ENCODE measurements at regions not wholly inside any gene's neighbourhood (a gene's known extent, or its start where the extent isn't known, plus 50 kb on each side); places are given as distances from the start of the nearest gene placed in this dataset.

DNA sequence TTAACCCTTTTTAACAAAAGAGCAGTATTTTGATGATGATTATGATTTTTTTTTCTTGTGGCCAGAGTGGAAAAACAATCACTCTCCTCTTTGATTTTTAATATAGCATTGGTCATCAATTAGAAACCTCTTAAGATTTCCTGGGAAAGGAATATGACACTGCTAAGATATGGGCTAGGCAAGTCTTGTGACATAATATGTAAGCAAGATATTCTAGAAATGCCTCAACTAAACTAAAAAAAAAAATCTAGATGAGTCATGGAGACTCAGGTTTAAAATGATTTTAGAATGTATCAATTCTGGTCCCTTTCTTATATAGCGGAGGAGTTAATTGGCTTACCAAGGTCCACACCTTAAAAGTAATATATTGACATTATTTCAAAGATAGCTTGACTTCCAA is 60.3 kb upstream of the JUN start:
- Histone ChIP-seq H3K4me1 (ENCODE audit: insufficient read depth, low read length) (peaks cover 13% of the 10 kb centered on the region), H3K79me2 (ENCODE audit: insufficient read depth, low read length) (no peaks in the 10 kb centered on the region), H2AFZ (ENCODE audit: low read depth, low read length) (no peak overlapping the region), H3K4me3 (ENCODE audit: insufficient read depth, low read depth, low read length) (no peak overlapping the region), H4K20me1 (ENCODE audit: insufficient read depth, low read length) (no peaks in the 10 kb centered on the region), H3K36me3 (ENCODE audit: insufficient read depth, low read length) (no peaks in the 10 kb centered on the region), H3K4me2 (ENCODE audit: low read length) (no peak overlapping the region), H3K27ac (ENCODE audit: low read depth, low read length) (no peak overlapping the region), H3K9me3 (ENCODE audit: insufficient read depth, low read depth, low read length) (no peaks in the 10 kb centered on the region), H3K9ac (ENCODE audit: low read length) (no peak overlapping the region), H3K27me3 (ENCODE audit: insufficient read depth, low read length) (no peaks in the 10 kb centered on the region)
- Mint-ChIP-seq H3K9me3 (ENCODE audit: unreplicated experiment) (no peaks in the 10 kb centered on the region), H3K4me3 (ENCODE audit: unreplicated experiment) (no peak overlapping the region), H3K4me1 (ENCODE audit: low read depth, unreplicated experiment) (peaks cover 9% of the 10 kb centered on the region), H3K27ac (ENCODE audit: unreplicated experiment) (no peak overlapping the region), H3K36me3 (ENCODE audit: low read depth, unreplicated experiment) (no peaks in the 10 kb centered on the region), H3K27me3 (ENCODE audit: low read depth, unreplicated experiment) (peaks cover 1% of the 10 kb centered on the region)
- FAIRE-seq (no peak), DNase-seq (ENCODE audit: low read depth) (peak; percentile 68)
- TF ChIP-seq, protein P1, sequence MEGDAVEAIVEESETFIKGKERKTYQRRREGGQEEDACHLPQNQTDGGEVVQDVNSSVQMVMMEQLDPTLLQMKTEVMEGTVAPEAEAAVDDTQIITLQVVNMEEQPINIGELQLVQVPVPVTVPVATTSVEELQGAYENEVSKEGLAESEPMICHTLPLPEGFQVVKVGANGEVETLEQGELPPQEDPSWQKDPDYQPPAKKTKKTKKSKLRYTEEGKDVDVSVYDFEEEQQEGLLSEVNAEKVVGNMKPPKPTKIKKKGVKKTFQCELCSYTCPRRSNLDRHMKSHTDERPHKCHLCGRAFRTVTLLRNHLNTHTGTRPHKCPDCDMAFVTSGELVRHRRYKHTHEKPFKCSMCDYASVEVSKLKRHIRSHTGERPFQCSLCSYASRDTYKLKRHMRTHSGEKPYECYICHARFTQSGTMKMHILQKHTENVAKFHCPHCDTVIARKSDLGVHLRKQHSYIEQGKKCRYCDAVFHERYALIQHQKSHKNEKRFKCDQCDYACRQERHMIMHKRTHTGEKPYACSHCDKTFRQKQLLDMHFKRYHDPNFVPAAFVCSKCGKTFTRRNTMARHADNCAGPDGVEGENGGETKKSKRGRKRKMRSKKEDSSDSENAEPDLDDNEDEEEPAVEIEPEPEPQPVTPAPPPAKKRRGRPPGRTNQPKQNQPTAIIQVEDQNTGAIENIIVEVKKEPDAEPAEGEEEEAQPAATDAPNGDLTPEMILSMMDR (IDR thresholded peaks at IDR 0.05; ENCODE audit: insufficient read depth, low read depth, low read length): no peak
- no peak for TF ChIP-seq EZH2 (IDR thresholded peaks at IDR 0.05; ENCODE audit: insufficient read depth, low read length)

DNA sequence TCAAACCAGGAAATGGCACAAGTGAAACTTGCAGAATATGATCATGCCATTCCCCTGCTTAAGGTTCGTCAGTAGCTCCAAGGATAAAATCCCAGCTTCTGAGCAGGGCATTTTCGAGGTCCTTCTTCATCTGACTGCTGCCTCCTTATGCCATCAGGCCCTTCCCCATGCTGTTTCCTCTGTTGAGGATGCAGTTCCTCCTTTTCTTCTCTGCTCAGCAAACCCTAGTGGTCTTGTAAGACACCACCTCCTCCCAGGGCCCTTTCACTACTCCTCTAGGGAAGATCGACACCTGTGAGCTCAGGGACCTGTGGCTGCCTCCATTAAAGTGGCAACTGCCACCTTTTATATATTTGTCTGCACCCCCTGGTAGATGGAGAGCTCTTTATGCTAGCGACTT is 62.1 kb upstream of the JUN start:
- H3K4me3 ChIP-seq (ENCODE audit: insufficient read depth, low read depth, low read length): no peak overlapping the region
- peaks cover 19% of the 10 kb centered on the region for H3K4me1 Mint-ChIP-seq (ENCODE audit: low read depth, unreplicated experiment)
- H2AFZ ChIP-seq (ENCODE audit: low read depth, low read length): no peak overlapping the region
- H3K27ac Mint-ChIP-seq (ENCODE audit: unreplicated experiment): no peak overlapping the region
- H3K9me3 ChIP-seq (ENCODE audit: insufficient read depth, low read depth, low read length): no peaks in the 10 kb centered on the region
- no peaks in the 10 kb centered on the region for H3K36me3 Mint-ChIP-seq (ENCODE audit: low read depth, unreplicated experiment)
- H3K27me3 ChIP-seq (ENCODE audit: insufficient read depth, low read length): no peaks in the 10 kb centered on the region
- DNase-seq (ENCODE audit: low read depth): no peak
- TF ChIP-seq, protein P1 (IDR thresholded peaks at IDR 0.05; ENCODE audit: insufficient read depth, low read depth, low read length): no peak
- no peak for TF ChIP-seq EZH2 (IDR thresholded peaks at IDR 0.05; ENCODE audit: insufficient read depth, low read length)
- peaks cover 23% of the 10 kb centered on the region for H3K4me1 ChIP-seq (ENCODE audit: insufficient read depth, low read length)
- FAIRE-seq: no peak
- peaks cover 1% of the 10 kb centered on the region for H3K27me3 Mint-ChIP-seq (ENCODE audit: low read depth, unreplicated experiment)
- no peak overlapping the region for H3K9ac ChIP-seq (ENCODE audit: low read length)
- no peak overlapping the region for H3K27ac ChIP-seq (ENCODE audit: low read depth, low read length)
- H3K36me3 ChIP-seq (ENCODE audit: insufficient read depth, low read length): no peaks in the 10 kb centered on the region
- no peak overlapping the region for H3K4me3 Mint-ChIP-seq (ENCODE audit: unreplicated experiment)
- no peaks in the 10 kb centered on the region for H3K79me2 ChIP-seq (ENCODE audit: insufficient read depth, low read length)
- no peak overlapping the region for H3K4me2 ChIP-seq (ENCODE audit: low read length)
- no peaks in the 10 kb centered on the region for H3K9me3 Mint-ChIP-seq (ENCODE audit: unreplicated experiment)
- no peaks in the 10 kb centered on the region for H4K20me1 ChIP-seq (ENCODE audit: insufficient read depth, low read length)

DNA sequence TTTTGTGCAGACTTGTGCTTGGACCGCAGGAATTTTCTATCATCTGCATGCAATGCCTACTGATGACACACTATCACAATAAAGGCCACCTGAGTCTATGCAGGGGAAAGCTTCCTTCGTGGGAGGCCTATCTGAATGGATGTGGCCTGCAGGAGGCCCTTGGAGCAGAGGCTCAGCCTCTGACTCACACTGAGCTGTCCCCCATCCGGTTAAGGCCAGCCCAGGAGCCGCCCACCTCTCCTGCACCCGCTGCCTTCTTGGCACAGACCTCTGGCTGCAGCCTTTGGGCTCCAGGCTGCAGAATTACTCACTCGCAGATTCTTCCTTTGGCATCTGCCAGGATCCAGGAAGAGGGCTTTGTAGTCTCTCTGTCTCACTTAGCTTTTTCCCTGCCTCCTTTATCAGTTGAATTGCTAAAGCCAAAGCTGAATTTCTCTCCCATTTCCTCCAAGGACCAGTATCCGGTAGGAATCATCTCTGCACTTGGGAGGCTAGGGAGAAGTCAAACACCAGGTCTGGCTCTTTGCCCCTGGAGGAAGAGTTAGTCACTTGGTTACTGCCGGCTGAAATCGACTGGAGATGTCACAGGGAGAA is 65.1 kb upstream of the JUN start:
- no peaks in the 10 kb centered on the region for H3K27me3 ChIP-seq (ENCODE audit: insufficient read depth, low read length)
- peak overlapping the region; percentile 95 for H3K27ac Mint-ChIP-seq (ENCODE audit: unreplicated experiment)
- H3K9me3 Mint-ChIP-seq (ENCODE audit: unreplicated experiment): peaks cover 5% of the 10 kb centered on the region
- H3K27me3 Mint-ChIP-seq (ENCODE audit: low read depth, unreplicated experiment): no peaks in the 10 kb centered on the region
- no peaks in the 10 kb centered on the region for H3K36me3 ChIP-seq (ENCODE audit: insufficient read depth, low read length)
- H3K4me1 Mint-ChIP-seq (ENCODE audit: low read depth, unreplicated experiment): peaks cover 27% of the 10 kb centered on the region
- H3K4me3 Mint-ChIP-seq (ENCODE audit: unreplicated experiment): no peak overlapping the region
- FAIRE-seq: peak; percentile 95
- peak overlapping the region; percentile 29 for H3K4me3 ChIP-seq (ENCODE audit: insufficient read depth, low read depth, low read length)
- no peaks in the 10 kb centered on the region for H4K20me1 ChIP-seq (ENCODE audit: insufficient read depth, low read length)
- peak overlapping the region; percentile 93 for H3K27ac ChIP-seq (ENCODE audit: low read depth, low read length)
- H3K79me2 ChIP-seq (ENCODE audit: insufficient read depth, low read length): no peaks in the 10 kb centered on the region
- H3K9me3 ChIP-seq (ENCODE audit: insufficient read depth, low read depth, low read length): no peaks in the 10 kb centered on the region
- peak overlapping the region; percentile 73 for H3K4me2 ChIP-seq (ENCODE audit: low read length)
- no peak for TF ChIP-seq EZH2 (IDR thresholded peaks at IDR 0.05; ENCODE audit: insufficient read depth, low read length)
- TF ChIP-seq, protein P1 (IDR thresholded peaks at IDR 0.05; ENCODE audit: insufficient read depth, low read depth, low read length): no peak
- peak overlapping the region; percentile 68 for H3K9ac ChIP-seq (ENCODE audit: low read length)
- H2AFZ ChIP-seq (ENCODE audit: low read depth, low read length): no peak overlapping the region
- H3K4me1 ChIP-seq (ENCODE audit: insufficient read depth, low read length): peaks cover 23% of the 10 kb centered on the region
- DNase-seq (ENCODE audit: low read depth): peak; percentile 99
- H3K36me3 Mint-ChIP-seq (ENCODE audit: low read depth, unreplicated experiment): no peaks in the 10 kb centered on the region

Measured in astrocyte (in vitro differentiated cells and primary cell).